H1 (cell line): ENCODE measurements at regions not wholly inside any gene's neighbourhood (a gene's known extent, or its start where the extent isn't known, plus 50 kb on each side); places are given as distances from the start of the nearest gene placed in this dataset.

Source experiments
- BRCA1 ChIP-seq: IDR thresholded peaks from 2 replicates; pipeline ENCODE4 v1.6.1; 2012; ENCODE audit warnings: low read depth, low read length, improper control_type of control experiment
- GABPA ChIP-seq: IDR thresholded peaks from 2 replicates; pipeline ENCODE4 v1.6.1; 2011; ENCODE audit warnings: mild to moderate bottlenecking, low read length, moderate library complexity, borderline replicate concordance; ENCODE audit not compliant: insufficient read depth
- POLR2A ChIP-seq, 2 experiments: IDR thresholded peaks; 1 replicate in 1 of 2; 2 replicates in 1 of 2; pipeline ENCODE4 v1.6.1; 2011; ENCODE audit warnings: low read depth in 2 of 2, low read length in 2 of 2, mild to moderate bottlenecking in 2 of 2; ENCODE audit errors: control extremely low read depth in 1 of 2
- POLR2AphosphoS5 ChIP-seq: IDR thresholded peaks from 2 replicates; pipeline ENCODE4 v1.6.1; 2011; ENCODE audit warnings: low read depth, low read length
- TF ChIP-seq, protein P1 (sequence below): IDR thresholded peaks from 2 replicates; pipeline ENCODE4 v1.6.1; 2012; ENCODE audit warnings: low read length, inconsistent platforms
- TF ChIP-seq, protein P2 (sequence below): IDR thresholded peaks from 2 replicates; pipeline ENCODE4 v1.6.1; 2011; ENCODE audit warnings: low read depth, mild to moderate bottlenecking, low read length; ENCODE audit not compliant: insufficient read depth

DNA sequence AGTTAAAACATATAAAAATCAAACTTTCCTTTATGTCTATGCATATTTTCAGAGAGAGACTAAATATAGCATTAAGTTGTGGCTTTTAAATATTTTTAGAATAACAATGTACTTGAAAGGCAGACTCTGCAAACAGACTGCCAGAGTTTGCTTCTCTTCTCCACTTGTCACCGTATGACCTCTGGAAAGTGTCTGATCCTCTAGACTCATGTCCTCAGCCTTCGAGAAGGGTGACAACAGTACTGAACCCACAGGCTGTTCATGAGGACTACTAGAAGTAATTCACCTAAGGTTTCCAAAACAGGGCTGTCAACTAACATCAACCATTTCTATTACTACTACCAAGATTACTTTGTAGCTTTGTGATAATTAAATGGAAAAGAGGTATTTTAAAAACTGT, 167.7 kb upstream of the TBCA start (continued):
- no peak for TF ChIP-seq POLR2AphosphoS5
- TF ChIP-seq, protein P1, sequence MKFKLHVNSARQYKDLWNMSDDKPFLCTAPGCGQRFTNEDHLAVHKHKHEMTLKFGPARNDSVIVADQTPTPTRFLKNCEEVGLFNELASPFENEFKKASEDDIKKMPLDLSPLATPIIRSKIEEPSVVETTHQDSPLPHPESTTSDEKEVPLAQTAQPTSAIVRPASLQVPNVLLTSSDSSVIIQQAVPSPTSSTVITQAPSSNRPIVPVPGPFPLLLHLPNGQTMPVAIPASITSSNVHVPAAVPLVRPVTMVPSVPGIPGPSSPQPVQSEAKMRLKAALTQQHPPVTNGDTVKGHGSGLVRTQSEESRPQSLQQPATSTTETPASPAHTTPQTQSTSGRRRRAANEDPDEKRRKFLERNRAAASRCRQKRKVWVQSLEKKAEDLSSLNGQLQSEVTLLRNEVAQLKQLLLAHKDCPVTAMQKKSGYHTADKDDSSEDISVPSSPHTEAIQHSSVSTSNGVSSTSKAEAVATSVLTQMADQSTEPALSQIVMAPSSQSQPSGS: no peak
- TF ChIP-seq BRCA1: no peak
- TF ChIP-seq POLR2A (IDR thresholded peaks at IDR 0.05; ENCODE audit: control extremely low read depth in 1 of 2, low read depth in 2 of 2, low read length in 2 of 2): no peak
- TF ChIP-seq, protein P2, sequence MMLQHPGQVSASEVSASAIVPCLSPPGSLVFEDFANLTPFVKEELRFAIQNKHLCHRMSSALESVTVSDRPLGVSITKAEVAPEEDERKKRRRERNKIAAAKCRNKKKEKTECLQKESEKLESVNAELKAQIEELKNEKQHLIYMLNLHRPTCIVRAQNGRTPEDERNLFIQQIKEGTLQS: no peak
- no peak for TF ChIP-seq GABPA
- TF ChIP-seq, all 59 proteins: peak for 0
